Endodermal cell (in vitro differentiated cells): ENCODE measurements at regions not wholly inside any gene's neighbourhood (a gene's known extent, or its start where the extent isn't known, plus 50 kb on each side); places are given as distances from the start of the nearest gene placed in this dataset.

ENCODE experiments used
- DNase-seq: peaks from one replicate; pipeline ENCODE4 v3.0.0-alpha.2; 2017
- H3K27ac ChIP-seq: 2 replicates; pipeline ENCODE4 v1.5.1; 2013; ENCODE audit warnings: mild to moderate bottlenecking, low read depth, low read length, moderate library complexity
- H3K27me3 ChIP-seq: 2 replicates; pipeline ENCODE4 v1.6.1; 2013; ENCODE audit warnings: mild to moderate bottlenecking, low read length, moderate library complexity; ENCODE audit not compliant: insufficient read depth, control insufficient read depth, poor library complexity, severe bottlenecking
- H3K36me3 ChIP-seq: 2 replicates; pipeline ENCODE4 v1.7.0; 2013; ENCODE audit warnings: mild to moderate bottlenecking, low read length, moderate library complexity; ENCODE audit not compliant: control insufficient read depth, insufficient read depth
- H3K4me1 ChIP-seq: one replicate; pipeline ENCODE4 v1.7.0; 2013; ENCODE audit warnings: low read length; ENCODE audit not compliant: control insufficient read depth, insufficient read depth
- H3K4me3 ChIP-seq: 2 replicates; pipeline ENCODE4 v1.5.1; 2013; ENCODE audit warnings: mild to moderate bottlenecking, low read length, moderate library complexity
- H3K9ac ChIP-seq: 2 replicates; pipeline ENCODE4 v1.6.1; 2013; ENCODE audit warnings: mild to moderate bottlenecking, low read length, moderate library complexity; ENCODE audit not compliant: poor library complexity, severe bottlenecking; ENCODE audit errors: extremely low read depth
- H3K9me3 ChIP-seq: 2 replicates; pipeline ENCODE4 v1.6.1; 2013; ENCODE audit warnings: mild to moderate bottlenecking, low read length, moderate library complexity; ENCODE audit not compliant: control insufficient read depth
- H3K27ac Mint-ChIP-seq: 2 replicates; pipeline ENCODE4 v1.8.0; 2020; ENCODE audit warnings: mixed read lengths
- H3K27me3 Mint-ChIP-seq: 2 replicates; pipeline ENCODE4 v1.8.0; 2021; ENCODE audit warnings: mild to moderate bottlenecking, mixed read lengths; ENCODE audit not compliant: insufficient read depth
- H3K36me3 Mint-ChIP-seq: 2 replicates; pipeline ENCODE4 v1.8.0; 2020; ENCODE audit warnings: low read depth, mixed read lengths
- H3K4me1 Mint-ChIP-seq: 2 replicates; pipeline ENCODE4 v1.8.0; 2020; ENCODE audit warnings: mixed read lengths
- H3K4me3 Mint-ChIP-seq: 2 replicates; pipeline ENCODE4 v1.8.0; 2020; ENCODE audit warnings: mild to moderate bottlenecking, moderate library complexity, mixed read lengths
- H3K9me3 Mint-ChIP-seq: 2 replicates; pipeline ENCODE4 v1.8.0; 2020; ENCODE audit warnings: mild to moderate bottlenecking, mixed read lengths
- WGBS, 2 experiments: methylation state at CpG; one replicate each; pipeline versions ENCODE4 v1.1.5 to v1.1.7; 2013; ENCODE audit warnings: missing lambda C conversion rate in 2 of 2, mixed read lengths in 1 of 2; ENCODE audit not compliant: insufficient coverage in 1 of 2, insufficient read length in 1 of 2; 5-methylcytosine and 5-hydroxymethylcytosine counted together
- TF ChIP-seq, protein P1 (sequence below): fragments of 200-600 bp; sonication (generic); conservative IDR thresholded peaks from 2 replicates; pipeline ENCODE4 v1.5.0; 2021; ENCODE audit warnings: antibody characterized with exemption, mild to moderate bottlenecking

- Histone ChIP-seq H3K36me3 (no peaks in the 10 kb centered on the region), H3K4me3 (no peak overlapping the region), H3K27ac (no peak overlapping the region), H3K27me3 (no peaks in the 10 kb centered on the region), H3K4me1 (peaks cover 6% of the 10 kb centered on the region), H3K9me3 (no peaks in the 10 kb centered on the region), H3K9ac (no peak overlapping the region)
- peaks cover 5% of the 10 kb centered on the region for H3K27me3 Mint-ChIP-seq
- H3K4me1 Mint-ChIP-seq = peaks cover 11% of the 10 kb centered on the region
- no peak overlapping the region for H3K4me3 Mint-ChIP-seq
- TF ChIP-seq, protein P1, sequence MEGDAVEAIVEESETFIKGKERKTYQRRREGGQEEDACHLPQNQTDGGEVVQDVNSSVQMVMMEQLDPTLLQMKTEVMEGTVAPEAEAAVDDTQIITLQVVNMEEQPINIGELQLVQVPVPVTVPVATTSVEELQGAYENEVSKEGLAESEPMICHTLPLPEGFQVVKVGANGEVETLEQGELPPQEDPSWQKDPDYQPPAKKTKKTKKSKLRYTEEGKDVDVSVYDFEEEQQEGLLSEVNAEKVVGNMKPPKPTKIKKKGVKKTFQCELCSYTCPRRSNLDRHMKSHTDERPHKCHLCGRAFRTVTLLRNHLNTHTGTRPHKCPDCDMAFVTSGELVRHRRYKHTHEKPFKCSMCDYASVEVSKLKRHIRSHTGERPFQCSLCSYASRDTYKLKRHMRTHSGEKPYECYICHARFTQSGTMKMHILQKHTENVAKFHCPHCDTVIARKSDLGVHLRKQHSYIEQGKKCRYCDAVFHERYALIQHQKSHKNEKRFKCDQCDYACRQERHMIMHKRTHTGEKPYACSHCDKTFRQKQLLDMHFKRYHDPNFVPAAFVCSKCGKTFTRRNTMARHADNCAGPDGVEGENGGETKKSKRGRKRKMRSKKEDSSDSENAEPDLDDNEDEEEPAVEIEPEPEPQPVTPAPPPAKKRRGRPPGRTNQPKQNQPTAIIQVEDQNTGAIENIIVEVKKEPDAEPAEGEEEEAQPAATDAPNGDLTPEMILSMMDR = no peak
- no peak overlapping the region for H3K27ac Mint-ChIP-seq
- H3K36me3 Mint-ChIP-seq = no peaks in the 10 kb centered on the region
- DNase-seq = no peak
- peaks cover 5% of the 10 kb centered on the region for H3K9me3 Mint-ChIP-seq
- WGBS, 2 experiments = 90 to 92% methylated on average over 4 to 5 of the region's 5 CpGs
Observed at GRCh38 chr10:3412071-3412582, 239.5 kb upstream of the PITRM1 start.

DNA sequence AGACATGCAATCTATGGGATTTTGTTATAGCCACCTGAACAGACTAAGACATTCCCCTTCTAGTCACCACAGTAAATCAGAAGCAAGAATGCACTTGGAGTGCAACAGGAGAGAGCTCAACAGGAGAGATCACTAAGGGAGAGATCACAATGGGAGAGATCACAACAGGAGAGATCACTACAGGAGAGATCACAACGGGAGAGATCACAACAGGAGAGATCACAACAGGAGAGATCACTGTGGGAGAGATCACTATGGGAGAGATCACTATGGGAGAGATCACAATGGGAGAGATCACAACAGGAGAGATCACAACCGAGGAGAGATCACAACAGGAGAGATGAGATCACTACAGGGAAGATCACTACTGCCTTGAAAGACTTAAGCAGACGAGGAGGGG lies 238.5 kb upstream of the PITRM1 start:
- Mint-ChIP-seq H3K4me1 (peaks cover 11% of the 10 kb centered on the region), H3K27ac (no peak overlapping the region), H3K36me3 (no peaks in the 10 kb centered on the region), H3K9me3 (peaks cover 5% of the 10 kb centered on the region), H3K27me3 (peaks cover 5% of the 10 kb centered on the region), H3K4me3 (no peak overlapping the region)
- Histone ChIP-seq H3K4me3 (no peak overlapping the region), H3K27ac (no peak overlapping the region), H3K36me3 (no peaks in the 10 kb centered on the region), H3K27me3 (no peaks in the 10 kb centered on the region), H3K9ac (no peak overlapping the region), H3K4me1 (peaks cover 6% of the 10 kb centered on the region), H3K9me3 (no peaks in the 10 kb centered on the region)
- 78 to 82% methylated on average over 3 of the region's 3 CpGs for WGBS, 2 experiments
- TF ChIP-seq, protein P1 = no peak
- no peak for DNase-seq

GRCh38 chr10:3409928-3410327 lies 237.3 kb upstream of the PITRM1 start:
- H3K4me1 Mint-ChIP-seq = peaks cover 7% of the 10 kb centered on the region
- Histone ChIP-seq H3K27ac (no peak overlapping the region), H3K4me3 (no peak overlapping the region), H3K27me3 (no peaks in the 10 kb centered on the region), H3K4me1 (peaks cover 4% of the 10 kb centered on the region), H3K9me3 (no peaks in the 10 kb centered on the region), H3K9ac (no peak overlapping the region), H3K36me3 (no peaks in the 10 kb centered on the region)
- peaks cover 5% of the 10 kb centered on the region for H3K27me3 Mint-ChIP-seq
- H3K36me3 Mint-ChIP-seq = no peaks in the 10 kb centered on the region
- peaks cover 5% of the 10 kb centered on the region for H3K9me3 Mint-ChIP-seq
- TF ChIP-seq, protein P1 = no peak
- no peak for DNase-seq
- 89 to 100% methylated on average over 1 to 4 of the region's 4 CpGs for whole genome bisulfite sequencing, 2 experiments
- no peak overlapping the region for H3K4me3 Mint-ChIP-seq
- H3K27ac Mint-ChIP-seq = no peak overlapping the region
